GM12872 (cell line): ENCODE measurements at regions not wholly inside any gene's neighbourhood (a gene's known extent, or its start where the extent isn't known, plus 50 kb on each side); places are given as distances from the start of the nearest gene placed in this dataset.

Experiments
- CTCF ChIP-seq: IDR thresholded peaks from 3 replicates; pipeline ENCODE4 v1.5.1; 2011; ENCODE audit warnings: low read depth, mild to moderate bottlenecking, low read length, moderate library complexity; ENCODE audit not compliant: insufficient read depth

- no peak for TF ChIP-seq CTCF
Observed at GRCh38 chr20:39190666-39191570, 228.8 kb downstream of the DHX35 start.

GRCh38 chr20:39188266-39188765 is 226.2 kb downstream of the DHX35 start:
- no peak for TF ChIP-seq CTCF

- no peak for TF ChIP-seq CTCF
Observed at GRCh38 chr20:39181490-39181889, 219.3 kb downstream of the DHX35 start.

- TF ChIP-seq CTCF, result no peak
Observed at GRCh38 chr20:39176457-39176856, 214.3 kb downstream of the DHX35 start.

- TF ChIP-seq CTCF, result no peak
Observed at GRCh38 chr20:39170896-39171463, 208.8 kb downstream of the DHX35 start.

GRCh38 chr20:39165099-39165498 is 203.0 kb downstream of the DHX35 start:
- TF ChIP-seq CTCF, result no peak

- no peak for TF ChIP-seq CTCF
Observed at GRCh38 chr20:39164642-39165041, 202.5 kb downstream of the DHX35 start.
